HCT116 (cell line): ENCODE measurements at regions not wholly inside any gene's neighbourhood (a gene's known extent, or its start where the extent isn't known, plus 50 kb on each side); places are given as distances from the start of the nearest gene placed in this dataset.

ENCODE experiments used
- ATAC-seq: fragments of 200-7000 bp; cut with Tn5 transposase; 2 replicates; pipeline ENCODE4 v1.9.1; 2020; ENCODE audit warnings: mild to moderate bottlenecking, moderate library complexity
- BruUV-seq: library from RNA; stranded (reverse); fragments of 400-500 nt; replicated peaks from 2 replicates; lab custom pipeline; 2021; lab: Mats Ljungman, UMichigan
- CTCF ChIA-PET: fragments of 300-600 bp; sonication (Branson Sonifier 250); formaldehyde crosslinking; loops from one replicate; lab custom pipeline; 2021; ENCODE audit warnings: antibody characterized with exemption; lab: Charles Lee
- POLR2A ChIA-PET: fragments of 300-600, 350-600 bp; sonication (Branson Sonifier 250); formaldehyde crosslinking; loops from one replicate; lab custom pipeline; 2021; ENCODE audit warnings: antibody characterized with exemption; lab: Charles Lee
- RAD21 ChIA-PET, 2 experiments: fragments of 300-600 bp; sonication (Branson Sonifier 250); formaldehyde crosslinking; loops; one replicate each; lab custom pipeline; 2023; ENCODE audit warnings: low total read pairs in 2 of 2; ENCODE audit not compliant: uncharacterized antibody in 2 of 2, unreplicated experiment in 2 of 2, low non-redundant PET in 1 of 2; lab: Charles Lee
- DNase-seq: peaks from one replicate; pipeline ENCODE4 v3.0.0-alpha.2; 2010; ENCODE audit warnings: low read depth, low spot score
- H2AFZ ChIP-seq: fragments of 200-600 bp; shearing (Covaris generic), sonication (generic); 2 replicates; pipeline ENCODE4 v1.6.1; 2017; ENCODE audit warnings: low read depth, mixed run types, mixed read lengths, antibody characterized with exemption, low read length; ENCODE audit not compliant: poor library complexity, severe bottlenecking
- H3K27ac ChIP-seq: 2 replicates; pipeline ENCODE4 v1.5.1; 2012; ENCODE audit warnings: low read depth, low read length
- H3K27me3 ChIP-seq: fragments of 200-600 bp; sonication (generic); 2 replicates; pipeline ENCODE4 v1.6.1; 2016; ENCODE audit warnings: mixed run types, low read length, mixed read lengths; ENCODE audit not compliant: insufficient read depth
- H3K36me3 ChIP-seq, 2 experiments: fragments of 200-500 bp in 1 of 2; fragments of 200-600 bp in 1 of 2; sonication (Bioruptor generic) in 1 of 2; sonication (generic) in 1 of 2; 2 replicates each; pipeline versions ENCODE4 v1.5.1 to v1.6.1; 2014 to 2016; ENCODE audit warnings: low read length in 2 of 2, inconsistent platforms in 1 of 2, mixed read lengths in 1 of 2, mixed run types in 1 of 2; ENCODE audit not compliant: insufficient read depth in 2 of 2, control insufficient read depth in 1 of 2
- H3K4me1 ChIP-seq, 2 experiments: fragments of 200-600 bp in 1 of 2; sonication (generic) in 1 of 2; 2 replicates each; pipeline versions ENCODE4 v1.5.1 to v1.6.1; 2012 to 2017; ENCODE audit warnings: low read length in 2 of 2, inconsistent platforms in 1 of 2, mild to moderate bottlenecking in 1 of 2, mixed read lengths in 1 of 2, mixed run types in 1 of 2, moderate library complexity in 1 of 2; ENCODE audit not compliant: insufficient read depth in 2 of 2, control insufficient read depth in 1 of 2
- H3K4me2 ChIP-seq: fragments of 200-600 bp; sonication (generic); 2 replicates; pipeline ENCODE4 v1.6.1; 2017; ENCODE audit warnings: mixed run types, low read length, mixed read lengths
- H3K4me3 ChIP-seq, 2 experiments: fragments of 200-600 bp in 1 of 2; sonication (generic) in 1 of 2; replicated peaks in 1 of 2; 2 replicates each; pipeline ENCODE4 v1.5.1; 2011 to 2016; ENCODE audit warnings: low read length in 2 of 2, control low read depth in 1 of 2, low read depth in 1 of 2, mild to moderate bottlenecking in 1 of 2, mixed read lengths in 1 of 2, mixed run types in 1 of 2
- H3K79me2 ChIP-seq: fragments of 200-600 bp; sonication (generic); 2 replicates; pipeline ENCODE4 v1.6.1; 2017; ENCODE audit warnings: mild to moderate bottlenecking, mixed run types, low read length, moderate library complexity, mixed read lengths; ENCODE audit not compliant: insufficient read depth
- H3K9ac ChIP-seq: fragments of 200-600 bp; sonication (generic); 2 replicates; pipeline ENCODE4 v1.6.1; 2016; ENCODE audit warnings: low read length, mixed read lengths
- H3K9me2 ChIP-seq: fragments of 200-600 bp; sonication (generic), shearing (Covaris generic); 2 replicates; pipeline ENCODE4 v1.6.1; 2017; ENCODE audit warnings: mixed run types, mild to moderate bottlenecking, moderate library complexity; ENCODE audit not compliant: insufficient read depth
- H3K9me3 ChIP-seq, 2 experiments: fragments of 200-500 bp in 1 of 2; fragments of 200-600 bp in 1 of 2; sonication (Bioruptor generic) in 1 of 2; sonication (generic) in 1 of 2; 2 replicates each; pipeline ENCODE4 v1.6.1; 2014 to 2017; ENCODE audit warnings: low read length in 2 of 2, mixed read lengths in 2 of 2, inconsistent platforms in 1 of 2, low read depth in 1 of 2, mild to moderate bottlenecking in 1 of 2, mixed run types in 1 of 2, moderate library complexity in 1 of 2; ENCODE audit not compliant: control insufficient read depth in 1 of 2, insufficient read depth in 1 of 2
- H4K20me1 ChIP-seq: fragments of 200-600 bp; sonication (generic), shearing (Covaris generic); 2 replicates; pipeline ENCODE4 v1.6.1; 2017; ENCODE audit warnings: mixed run types, mild to moderate bottlenecking, moderate library complexity; ENCODE audit not compliant: insufficient read depth
- ATF3 ChIP-seq: IDR thresholded peaks from 2 replicates; pipeline ENCODE4 v1.6.1; 2012
- CTCF ChIP-seq, 3 experiments: fragments of 200-600 bp in 1 of 3; sonication (generic) in 1 of 3; IDR thresholded peaks in 2 of 3; conservative IDR thresholded peaks in 1 of 3; 2 replicates each; pipeline ENCODE4 v1.5.1; 2012 to 2017; ENCODE audit warnings: low read depth in 2 of 3, low read length in 2 of 3, antibody characterized with exemption in 1 of 3, borderline replicate concordance in 1 of 3, control low read depth in 1 of 3, mild to moderate bottlenecking in 1 of 3, mixed read lengths in 1 of 3, mixed run types in 1 of 3, moderate library complexity in 1 of 3; ENCODE audit not compliant: insufficient read depth in 1 of 3
- ELF1 ChIP-seq: IDR thresholded peaks from 2 replicates; pipeline ENCODE4 v1.6.1; 2012; ENCODE audit warnings: low read depth, borderline replicate concordance
- EZH2 ChIP-seq: fragments of 200-600 bp; sonication (generic); IDR thresholded peaks from 2 replicates; pipeline ENCODE4 v1.6.1; 2017; ENCODE audit warnings: antibody characterized with exemption, mixed run types
- FOSL1 ChIP-seq: IDR thresholded peaks from 2 replicates; pipeline ENCODE4 v1.6.1; 2012; ENCODE audit warnings: low read depth
- JUND ChIP-seq: IDR thresholded peaks from 2 replicates; pipeline ENCODE4 v1.6.1; 2012
- MAX ChIP-seq: IDR thresholded peaks from 2 replicates; pipeline ENCODE4 v1.6.1; 2012
- REST ChIP-seq: IDR thresholded peaks from 2 replicates; pipeline ENCODE4 v1.6.1; 2012; ENCODE audit warnings: low read depth
- SIN3A ChIP-seq: IDR thresholded peaks from 2 replicates; pipeline ENCODE4 v1.6.1; 2012; ENCODE audit warnings: low read depth
- SP1 ChIP-seq: IDR thresholded peaks from 2 replicates; pipeline ENCODE4 v1.6.1; 2012; ENCODE audit warnings: low read depth
- SRF ChIP-seq: IDR thresholded peaks from 2 replicates; pipeline ENCODE4 v1.6.1; 2012; ENCODE audit warnings: low read depth
- ZBTB33 ChIP-seq: IDR thresholded peaks from 2 replicates; pipeline ENCODE4 v1.6.1; 2011; ENCODE audit warnings: mild to moderate bottlenecking, low read length, moderate library complexity; ENCODE audit not compliant: insufficient replicate concordance; ENCODE audit errors: extremely low read depth
- intact Hi-C: fragments of 100-400 bp; cut with micrococcal nuclease; formaldehyde crosslinking; loops from 2 replicates; pipeline ENCODE4 v1.10.0; 2022

- Histone ChIP-seq H3K9me2 (no peaks in the 10 kb centered on the region), H3K36me3 (no peaks in the 10 kb centered on the region), H3K9ac (no peak overlapping the region), H3K27ac (no peak overlapping the region), H3K9me3 (no peaks in the 10 kb centered on the region), H3K4me1 (no peaks in the 10 kb centered on the region), H2AFZ (no peak overlapping the region), H3K4me2 (no peak overlapping the region), H3K79me2 (no peaks in the 10 kb centered on the region), H3K4me3 (no peak overlapping the region), H4K20me1 (no peaks in the 10 kb centered on the region), H3K27me3 (no peaks in the 10 kb centered on the region)
- RAD21 ChIA-PET = no interaction called here
- POLR2A ChIA-PET = no interaction called here
- no peak for DNase-seq
- intact Hi-C loops = no loop called here
- BruUV-seq = no TSS peak
- CTCF ChIA-PET = no interaction called here
- TF ChIP-seq SP1 = no peak
- no peak for TF ChIP-seq JUND
- no peak for TF ChIP-seq ZBTB33
- TF ChIP-seq CTCF (IDR thresholded peaks at IDR 0.05 in 2 of 3, conservative IDR thresholded peaks at IDR 0.05 in 1 of 3; ENCODE audit: borderline replicate concordance in 1 of 3, insufficient read depth in 1 of 3, low read depth in 2 of 3, low read length in 2 of 3) = no peak
- TF ChIP-seq ELF1 = no peak
- TF ChIP-seq REST = no peak
- TF ChIP-seq SIN3A = no peak
- no peak for TF ChIP-seq EZH2
- TF ChIP-seq FOSL1 = no peak
- TF ChIP-seq MAX = no peak
- no peak for TF ChIP-seq SRF
- no peak for TF ChIP-seq ATF3
- ATAC-seq = no peak
Measured at GRCh38 chr15:68515371-68516095, 63.3 kb upstream of the CORO2B start.
